ENCODE measurements at regions not wholly inside any gene's neighbourhood (a gene's known extent, or its start where the extent isn't known, plus 50 kb on each side); places are given as distances from the start of the nearest gene placed in this dataset.
"Not testable (repeated sequence)": the region's sequence is repeated elsewhere in the genome, so short reads cannot be mapped to it uniquely, and the experiment has no call there.

GRCh38 chr3:589066-589465 lies 392.5 kb downstream of the CHL1 start:
- not testable (repeated sequence) for H3K4me1 ChIP-seq (ENCODE audit: control insufficient read depth in 1 of 2, insufficient read depth in 2 of 2, low read length in 2 of 2); H3K4me3 ChIP-seq (ENCODE audit: low read depth in 1 of 2, low read length in 2 of 2); H3K27ac ChIP-seq (ENCODE audit: low read length); H3K36me3 ChIP-seq (ENCODE audit: control insufficient read depth in 1 of 2, insufficient read depth in 2 of 2, low read length in 2 of 2); H3K9me3 ChIP-seq (ENCODE audit: control insufficient read depth in 1 of 2, low read length in 2 of 2); H3K27me3 ChIP-seq (ENCODE audit: low read depth, low read length)

- not testable (repeated sequence) for H3K27ac ChIP-seq (ENCODE audit: low read length); H3K4me3 ChIP-seq (ENCODE audit: low read depth in 1 of 2, low read length in 2 of 2); H3K27me3 ChIP-seq (ENCODE audit: low read depth, low read length); H3K9me3 ChIP-seq (ENCODE audit: control insufficient read depth in 1 of 2, low read length in 2 of 2); H3K36me3 ChIP-seq (ENCODE audit: control insufficient read depth in 1 of 2, insufficient read depth in 2 of 2, low read length in 2 of 2); H3K4me1 ChIP-seq (ENCODE audit: control insufficient read depth in 1 of 2, insufficient read depth in 2 of 2, low read length in 2 of 2)
These were observed 400.7 kb downstream of the CHL1 start for GRCh38 chr3:597304-597703.

- H3K9me3 ChIP-seq (ENCODE audit: control insufficient read depth in 1 of 2, low read length in 2 of 2); H3K27me3 ChIP-seq (ENCODE audit: low read depth, low read length); H3K36me3 ChIP-seq (ENCODE audit: control insufficient read depth in 1 of 2, insufficient read depth in 2 of 2, low read length in 2 of 2); H3K4me3 ChIP-seq (ENCODE audit: low read depth in 1 of 2, low read length in 2 of 2); H3K27ac ChIP-seq (ENCODE audit: low read length); H3K4me1 ChIP-seq (ENCODE audit: control insufficient read depth in 1 of 2, insufficient read depth in 2 of 2, low read length in 2 of 2): not testable (repeated sequence)
These were observed 401.2 kb downstream of the CHL1 start for GRCh38 chr3:597746-598145.

GRCh38 chr3:607480-607879 lies 410.9 kb downstream of the CHL1 start:
- H3K27me3 ChIP-seq (ENCODE audit: low read depth, low read length); H3K27ac ChIP-seq (ENCODE audit: low read length); H3K9me3 ChIP-seq (ENCODE audit: control insufficient read depth in 1 of 2, low read length in 2 of 2); H3K36me3 ChIP-seq (ENCODE audit: control insufficient read depth in 1 of 2, insufficient read depth in 2 of 2, low read length in 2 of 2); H3K4me3 ChIP-seq (ENCODE audit: low read depth in 1 of 2, low read length in 2 of 2); H3K4me1 ChIP-seq (ENCODE audit: control insufficient read depth in 1 of 2, insufficient read depth in 2 of 2, low read length in 2 of 2): not testable (repeated sequence)

GRCh38 chr3:621714-622113 lies 425.2 kb downstream of the CHL1 start:
- Histone ChIP-seq H3K9me3 (ENCODE audit: control insufficient read depth in 1 of 2, low read length in 2 of 2) (no peaks in the 10 kb centered on the region), H3K27me3 (ENCODE audit: low read depth, low read length) (no peaks in the 10 kb centered on the region), H3K27ac (ENCODE audit: low read length) (no peak overlapping the region), H3K4me3 (ENCODE audit: low read depth in 1 of 2, low read length in 2 of 2) (no peak overlapping the region), H3K36me3 (ENCODE audit: control insufficient read depth in 1 of 2, insufficient read depth in 2 of 2, low read length in 2 of 2) (no peaks in the 10 kb centered on the region), H3K4me1 (ENCODE audit: control insufficient read depth in 1 of 2, insufficient read depth in 2 of 2, low read length in 2 of 2) (no peaks in the 10 kb centered on the region)

GRCh38 chr3:622314-622713 lies 425.8 kb downstream of the CHL1 start:
- no peak overlapping the region for H3K27ac ChIP-seq (ENCODE audit: low read length)
- H3K4me3 ChIP-seq (ENCODE audit: low read depth in 1 of 2, low read length in 2 of 2), result no peak overlapping the region
- no peaks in the 10 kb centered on the region for H3K9me3 ChIP-seq (ENCODE audit: control insufficient read depth in 1 of 2, low read length in 2 of 2)
- H3K36me3 ChIP-seq (ENCODE audit: control insufficient read depth in 1 of 2, insufficient read depth in 2 of 2, low read length in 2 of 2), result no peaks in the 10 kb centered on the region
- H3K27me3 ChIP-seq (ENCODE audit: low read depth, low read length), result no peaks in the 10 kb centered on the region
- no peaks in the 10 kb centered on the region for H3K4me1 ChIP-seq (ENCODE audit: control insufficient read depth in 1 of 2, insufficient read depth in 2 of 2, low read length in 2 of 2)

- Histone ChIP-seq H3K36me3 (ENCODE audit: control insufficient read depth in 1 of 2, insufficient read depth in 2 of 2, low read length in 2 of 2) (no peaks in the 10 kb centered on the region), H3K4me3 (ENCODE audit: low read depth in 1 of 2, low read length in 2 of 2) (no peak overlapping the region), H3K27ac (ENCODE audit: low read length) (no peak overlapping the region), H3K4me1 (ENCODE audit: control insufficient read depth in 1 of 2, insufficient read depth in 2 of 2, low read length in 2 of 2) (no peaks in the 10 kb centered on the region), H3K27me3 (ENCODE audit: low read depth, low read length) (no peaks in the 10 kb centered on the region), H3K9me3 (ENCODE audit: control insufficient read depth in 1 of 2, low read length in 2 of 2) (no peaks in the 10 kb centered on the region)
These were observed 427.5 kb downstream of the CHL1 start for GRCh38 chr3:623914-624545.

- Histone ChIP-seq H3K27ac (ENCODE audit: low read length) (no peak overlapping the region), H3K27me3 (ENCODE audit: low read depth, low read length) (no peaks in the 10 kb centered on the region), H3K9me3 (ENCODE audit: control insufficient read depth in 1 of 2, low read length in 2 of 2) (no peaks in the 10 kb centered on the region), H3K4me1 (ENCODE audit: control insufficient read depth in 1 of 2, insufficient read depth in 2 of 2, low read length in 2 of 2) (no peaks in the 10 kb centered on the region), H3K4me3 (ENCODE audit: low read depth in 1 of 2, low read length in 2 of 2) (no peak overlapping the region), H3K36me3 (ENCODE audit: control insufficient read depth in 1 of 2, insufficient read depth in 2 of 2, low read length in 2 of 2) (no peaks in the 10 kb centered on the region)
These were observed 436.1 kb downstream of the CHL1 start for GRCh38 chr3:632571-633170.

- H3K9me3 ChIP-seq (ENCODE audit: control insufficient read depth in 1 of 2, low read length in 2 of 2), result no peaks in the 10 kb centered on the region
- no peak overlapping the region for H3K4me3 ChIP-seq (ENCODE audit: low read depth in 1 of 2, low read length in 2 of 2)
- no peaks in the 10 kb centered on the region for H3K27me3 ChIP-seq (ENCODE audit: low read depth, low read length)
- no peaks in the 10 kb centered on the region for H3K36me3 ChIP-seq (ENCODE audit: control insufficient read depth in 1 of 2, insufficient read depth in 2 of 2, low read length in 2 of 2)
- H3K27ac ChIP-seq (ENCODE audit: low read length), result no peak overlapping the region
- no peaks in the 10 kb centered on the region for H3K4me1 ChIP-seq (ENCODE audit: control insufficient read depth in 1 of 2, insufficient read depth in 2 of 2, low read length in 2 of 2)
These were observed 437.9 kb downstream of the CHL1 start for GRCh38 chr3:634511-634910.

- no peaks in the 10 kb centered on the region for H3K36me3 ChIP-seq (ENCODE audit: control insufficient read depth in 1 of 2, insufficient read depth in 2 of 2, low read length in 2 of 2)
- no peaks in the 10 kb centered on the region for H3K27me3 ChIP-seq (ENCODE audit: low read depth, low read length)
- no peaks in the 10 kb centered on the region for H3K4me1 ChIP-seq (ENCODE audit: control insufficient read depth in 1 of 2, insufficient read depth in 2 of 2, low read length in 2 of 2)
- no peaks in the 10 kb centered on the region for H3K9me3 ChIP-seq (ENCODE audit: control insufficient read depth in 1 of 2, low read length in 2 of 2)
- no peak overlapping the region for H3K4me3 ChIP-seq (ENCODE audit: low read depth in 1 of 2, low read length in 2 of 2)
- no peak overlapping the region for H3K27ac ChIP-seq (ENCODE audit: low read length)
These were observed 438.8 kb downstream of the CHL1 start for GRCh38 chr3:635393-635792.

- H3K27ac ChIP-seq (ENCODE audit: low read length), result no peak overlapping the region
- H3K4me3 ChIP-seq (ENCODE audit: low read depth in 1 of 2, low read length in 2 of 2), result no peak overlapping the region
- H3K27me3 ChIP-seq (ENCODE audit: low read depth, low read length), result no peaks in the 10 kb centered on the region
- H3K9me3 ChIP-seq (ENCODE audit: control insufficient read depth in 1 of 2, low read length in 2 of 2), result no peaks in the 10 kb centered on the region
- no peaks in the 10 kb centered on the region for H3K36me3 ChIP-seq (ENCODE audit: control insufficient read depth in 1 of 2, insufficient read depth in 2 of 2, low read length in 2 of 2)
- H3K4me1 ChIP-seq (ENCODE audit: control insufficient read depth in 1 of 2, insufficient read depth in 2 of 2, low read length in 2 of 2), result no peaks in the 10 kb centered on the region
These were observed 446.8 kb downstream of the CHL1 start for GRCh38 chr3:643376-643775.

GRCh38 chr3:655824-656223 lies 437.0 kb upstream of the CNTN6 start:
- Histone ChIP-seq H3K27ac (ENCODE audit: low read length) (no peak overlapping the region), H3K4me1 (ENCODE audit: control insufficient read depth in 1 of 2, insufficient read depth in 2 of 2, low read length in 2 of 2) (no peaks in the 10 kb centered on the region), H3K27me3 (ENCODE audit: low read depth, low read length) (no peaks in the 10 kb centered on the region), H3K36me3 (ENCODE audit: control insufficient read depth in 1 of 2, insufficient read depth in 2 of 2, low read length in 2 of 2) (no peaks in the 10 kb centered on the region), H3K9me3 (ENCODE audit: control insufficient read depth in 1 of 2, low read length in 2 of 2) (no peaks in the 10 kb centered on the region), H3K4me3 (ENCODE audit: low read depth in 1 of 2, low read length in 2 of 2) (no peak overlapping the region)

Data from muscle layer of duodenum (tissue), 2 donors.